Prostate gland (tissue), 2 donors: ENCODE measurements at regions not wholly inside any gene's neighbourhood (a gene's known extent, or its start where the extent isn't known, plus 50 kb on each side); places are given as distances from the start of the nearest gene placed in this dataset.

ENCODE experiments used
- POLR2A ChIP-seq: fragments of 450-650 bp; IDR thresholded peaks from one replicate; pipeline ENCODE4 v1.6.1; 2016; ENCODE audit warnings: antibody characterized with exemption, mild to moderate bottlenecking
- POLR2AphosphoS5 ChIP-seq: sonication (generic); formaldehyde crosslinking; IDR thresholded peaks from one replicate; pipeline ENCODE4 v1.6.1; 2017; ENCODE audit warnings: antibody characterized with exemption
- TF ChIP-seq, protein P1 (sequence below), 4 experiments: fragments of 200-600 bp in 2 of 4; fragments of 450-650 bp in 2 of 4; sonication (generic) in 2 of 4; IDR thresholded peaks; 1 replicate in 3 of 4; 2 replicates in 1 of 4; pipeline ENCODE4 v1.5.1; 2016 to 2019; ENCODE audit warnings: antibody characterized with exemption in 4 of 4, mild to moderate bottlenecking in 2 of 4, moderate library complexity in 2 of 4

DNA sequence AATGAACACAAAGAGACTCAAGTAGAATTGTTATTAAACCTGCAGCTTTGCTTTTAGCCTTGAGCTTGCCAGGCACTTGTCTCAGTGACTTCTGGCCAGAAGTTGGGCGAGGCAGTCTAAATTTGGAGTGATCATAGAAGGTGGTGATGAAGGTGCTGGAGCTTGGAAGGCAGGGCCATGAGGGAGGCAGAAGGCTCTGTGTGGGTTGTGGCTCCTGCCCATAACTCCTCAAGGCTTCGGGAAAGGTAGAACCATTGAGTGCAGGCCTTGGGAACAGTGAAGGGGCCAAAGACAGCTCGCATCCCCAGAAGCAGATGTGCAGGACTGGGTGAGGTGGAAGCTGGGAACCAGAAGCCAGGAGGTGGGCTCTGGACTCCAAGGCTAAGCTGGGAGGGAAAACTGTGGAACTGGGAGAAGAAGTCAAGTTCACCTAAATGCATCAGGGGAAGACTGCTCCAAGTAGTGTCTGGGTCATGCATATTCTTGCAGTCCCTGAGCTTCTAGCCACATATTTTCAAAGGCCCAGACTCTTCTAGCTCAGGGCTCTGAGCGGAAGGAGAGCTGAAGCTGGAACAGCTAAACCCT, 111.1 kb upstream of the HABP2 start:
- TF ChIP-seq, protein P1, sequence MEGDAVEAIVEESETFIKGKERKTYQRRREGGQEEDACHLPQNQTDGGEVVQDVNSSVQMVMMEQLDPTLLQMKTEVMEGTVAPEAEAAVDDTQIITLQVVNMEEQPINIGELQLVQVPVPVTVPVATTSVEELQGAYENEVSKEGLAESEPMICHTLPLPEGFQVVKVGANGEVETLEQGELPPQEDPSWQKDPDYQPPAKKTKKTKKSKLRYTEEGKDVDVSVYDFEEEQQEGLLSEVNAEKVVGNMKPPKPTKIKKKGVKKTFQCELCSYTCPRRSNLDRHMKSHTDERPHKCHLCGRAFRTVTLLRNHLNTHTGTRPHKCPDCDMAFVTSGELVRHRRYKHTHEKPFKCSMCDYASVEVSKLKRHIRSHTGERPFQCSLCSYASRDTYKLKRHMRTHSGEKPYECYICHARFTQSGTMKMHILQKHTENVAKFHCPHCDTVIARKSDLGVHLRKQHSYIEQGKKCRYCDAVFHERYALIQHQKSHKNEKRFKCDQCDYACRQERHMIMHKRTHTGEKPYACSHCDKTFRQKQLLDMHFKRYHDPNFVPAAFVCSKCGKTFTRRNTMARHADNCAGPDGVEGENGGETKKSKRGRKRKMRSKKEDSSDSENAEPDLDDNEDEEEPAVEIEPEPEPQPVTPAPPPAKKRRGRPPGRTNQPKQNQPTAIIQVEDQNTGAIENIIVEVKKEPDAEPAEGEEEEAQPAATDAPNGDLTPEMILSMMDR (IDR thresholded peaks at IDR 0.05) = no peak
- no peak for TF ChIP-seq POLR2AphosphoS5
- no peak for TF ChIP-seq POLR2A
